H1 (cell line): ENCODE measurements at regions not wholly inside any gene's neighbourhood (a gene's known extent, or its start where the extent isn't known, plus 50 kb on each side); places are given as distances from the start of the nearest gene placed in this dataset.
A peak's percentile ranks its signal among the peaks of the same experiment; 100 is the strongest.

Source experiments
- CTCF ChIA-PET: fragments of 300-600 bp; sonication (Branson Sonifier 250); formaldehyde crosslinking; loops from one replicate; lab custom pipeline; 2021; ENCODE audit not compliant: partially characterized antibody; lab: Charles Lee
- POLR2A ChIA-PET: fragments of 300-600 bp; sonication (Branson Sonifier 250); formaldehyde crosslinking; loops from one replicate; lab custom pipeline; 2021; ENCODE audit warnings: inconsistent platforms; ENCODE audit not compliant: partially characterized antibody; lab: Charles Lee
- DNase-seq, 2 experiments: peaks; one replicate each; pipeline versions ENCODE4 v3.0.0 to v3.0.0-alpha.2; 2010 to 2022; ENCODE audit warnings: low spot score in 2 of 2, low read depth in 1 of 2, mixed read lengths in 1 of 2
- FAIRE-seq: peaks from 2 replicates; lab custom pipeline; 2011; peaks lifted over from hg19 to GRCh38; lab: Jason Lieb, UNC
- H2AFZ ChIP-seq: 2 replicates; pipeline ENCODE4 v1.8.1; 2012; ENCODE audit warnings: low read length, inconsistent platforms
- H2AK5ac ChIP-seq: 2 replicates; pipeline ENCODE4 v1.6.1; 2013; ENCODE audit warnings: low read depth, low read length
- H2BK120ac ChIP-seq: replicated peaks from 2 replicates; pipeline ENCODE3; 2013; ENCODE audit warnings: low read depth, low read length, inconsistent platforms
- H2BK12ac ChIP-seq: 2 replicates; pipeline ENCODE4 v1.6.1; 2013; ENCODE audit warnings: low read depth, low read length
- H2BK15ac ChIP-seq: 2 replicates; pipeline ENCODE4 v1.6.1; 2013; ENCODE audit warnings: low read length
- H2BK20ac ChIP-seq: 2 replicates; pipeline ENCODE4 v1.6.1; 2013; ENCODE audit warnings: low read length
- H2BK5ac ChIP-seq: 2 replicates; pipeline ENCODE4 v1.6.1; 2013; ENCODE audit warnings: low read depth, low read length
- H3K14ac ChIP-seq: 2 replicates; pipeline ENCODE4 v1.6.1; 2013; ENCODE audit warnings: inconsistent platforms; ENCODE audit not compliant: insufficient read length
- H3K18ac ChIP-seq: 2 replicates; pipeline ENCODE4 v1.6.1; 2013; ENCODE audit warnings: low read length; ENCODE audit errors: extremely low read depth
- H3K23ac ChIP-seq: 2 replicates; pipeline ENCODE4 v1.6.1; 2013; ENCODE audit warnings: inconsistent platforms; ENCODE audit not compliant: insufficient read length
- H3K23me2 ChIP-seq: 2 replicates; pipeline ENCODE4 v1.6.1; 2013; ENCODE audit warnings: low read depth, low read length
- H3K27ac ChIP-seq: 2 replicates; pipeline ENCODE4 v1.6.1; 2011; ENCODE audit warnings: low read depth, low read length, inconsistent platforms
- H3K27me3 ChIP-seq, 4 experiments: replicated peaks in 1 of 4; 1 replicate in 1 of 4; 2 replicates in 3 of 4; pipeline versions ENCODE4 v1.6.1 to v1.8.1; 2011 to 2013; ENCODE audit warnings: low read length in 3 of 4, mild to moderate bottlenecking in 3 of 4, inconsistent platforms in 2 of 4, mixed read lengths in 2 of 4, moderate library complexity in 1 of 4; ENCODE audit not compliant: control insufficient read depth in 3 of 4, insufficient read depth in 3 of 4; ENCODE audit errors: extremely low read depth in 1 of 4
- H3K36me3 ChIP-seq, 4 experiments: 2 replicates each; pipeline versions ENCODE4 v1.6.1 to v1.8.1; 2011 to 2013; ENCODE audit warnings: mild to moderate bottlenecking in 4 of 4, low read length in 3 of 4, moderate library complexity in 2 of 4, control low read depth in 1 of 4, inconsistent platforms in 1 of 4; ENCODE audit not compliant: insufficient read depth in 4 of 4, control insufficient read depth in 2 of 4
- H3K4ac ChIP-seq: replicated peaks from 2 replicates; pipeline ENCODE3; 2013; ENCODE audit warnings: low read length, low read depth, mixed read lengths, inconsistent platforms; ENCODE audit not compliant: insufficient read length
- H3K4me1 ChIP-seq, 4 experiments: replicated peaks in 1 of 4; 1 replicate in 1 of 4; 2 replicates in 3 of 4; pipeline versions ENCODE4 v1.6.1 to v1.8.1; 2011 to 2013; ENCODE audit warnings: low read length in 3 of 4, inconsistent platforms in 2 of 4, mixed read lengths in 1 of 4; ENCODE audit not compliant: insufficient read depth in 4 of 4, control insufficient read depth in 3 of 4
- H3K4me2 ChIP-seq, 2 experiments: 2 replicates each; pipeline versions ENCODE4 v1.6.1 to v1.8.1; 2011 to 2013; ENCODE audit warnings: low read depth in 2 of 2, low read length in 2 of 2, control low read depth in 1 of 2, inconsistent platforms in 1 of 2, mild to moderate bottlenecking in 1 of 2; ENCODE audit not compliant: insufficient read depth in 1 of 2
- H3K4me3 ChIP-seq, 4 experiments: fragments of 200-600, 300-600 bp in 1 of 4; sonication (generic), shearing (Covaris generic), sonication (Bioruptor Twin) in 1 of 4; 2 replicates each; pipeline versions ENCODE4 v1.5.1 to v1.8.1; 2011 to 2016; ENCODE audit warnings: low read length in 4 of 4, low read depth in 3 of 4, control low read depth in 2 of 4, inconsistent platforms in 2 of 4, mild to moderate bottlenecking in 2 of 4, mixed read lengths in 1 of 4, moderate library complexity in 1 of 4; ENCODE audit not compliant: insufficient read depth in 2 of 4; ENCODE audit errors: extremely low read depth in 1 of 4
- H3K56ac ChIP-seq: replicated peaks from 2 replicates; pipeline ENCODE3; 2013; ENCODE audit warnings: low read depth, mild to moderate bottlenecking, mixed read lengths, low read length, inconsistent platforms; ENCODE audit not compliant: insufficient read length
- H3K79me1 ChIP-seq: 2 replicates; pipeline ENCODE4 v1.6.1; 2013; ENCODE audit warnings: low read depth, low read length, control low read depth
- H3K79me2 ChIP-seq, 2 experiments: 2 replicates each; pipeline versions ENCODE4 v1.6.1 to v1.8.1; 2012 to 2013; ENCODE audit warnings: low read length in 2 of 2, mild to moderate bottlenecking in 2 of 2, inconsistent platforms in 1 of 2; ENCODE audit not compliant: insufficient read depth in 2 of 2, control insufficient read depth in 1 of 2
- H3K9ac ChIP-seq, 4 experiments: replicated peaks in 1 of 4; 1 replicate in 1 of 4; 2 replicates in 3 of 4; pipeline versions ENCODE4 v1.6.1 to v1.8.1; 2011 to 2013; ENCODE audit warnings: low read depth in 3 of 4, low read length in 3 of 4, control low read depth in 2 of 4, mild to moderate bottlenecking in 2 of 4, moderate library complexity in 2 of 4, inconsistent platforms in 1 of 4; ENCODE audit errors: extremely low read depth in 1 of 4
- H3K9me3 ChIP-seq, 2 experiments: 2 replicates each; pipeline versions ENCODE4 v1.6.1 to v1.8.1; 2012 to 2013; ENCODE audit warnings: mild to moderate bottlenecking in 2 of 2, moderate library complexity in 2 of 2, control low read depth in 1 of 2, inconsistent platforms in 1 of 2, low read depth in 1 of 2, low read length in 1 of 2, mixed read lengths in 1 of 2; ENCODE audit not compliant: insufficient read depth in 2 of 2
- H4K20me1 ChIP-seq, 2 experiments: replicated peaks in 1 of 2; 2 replicates each; pipeline versions ENCODE3 to v1.8.1; 2011 to 2013; ENCODE audit warnings: inconsistent platforms in 2 of 2, low read length in 2 of 2, mild to moderate bottlenecking in 1 of 2; ENCODE audit not compliant: insufficient read depth in 2 of 2, control insufficient read depth in 1 of 2
- H4K5ac ChIP-seq: 2 replicates; pipeline ENCODE4 v1.6.1; 2013; ENCODE audit warnings: low read length, low read depth, mixed read lengths, inconsistent platforms; ENCODE audit not compliant: insufficient read length
- H4K8ac ChIP-seq: 2 replicates; pipeline ENCODE4 v1.8.0; 2013; ENCODE audit warnings: mild to moderate bottlenecking, moderate library complexity, low read length, inconsistent platforms; ENCODE audit not compliant: insufficient read depth; ENCODE audit errors: extremely low read depth
- H4K91ac ChIP-seq: replicated peaks from 2 replicates; pipeline ENCODE3; 2013; ENCODE audit warnings: low read length, mixed read lengths, inconsistent platforms; ENCODE audit not compliant: insufficient read length
- HDAC6 ChIP-seq: IDR thresholded peaks from one replicate; pipeline ENCODE4 v1.7.1; 2012; ENCODE audit warnings: low read depth, mild to moderate bottlenecking, inconsistent platforms, low read length, moderate library complexity
- JUN ChIP-seq: IDR thresholded peaks from 2 replicates; pipeline ENCODE4 v1.6.1; 2011; ENCODE audit warnings: low read depth, mild to moderate bottlenecking, improper control_type of control experiment, low read length
- NRF1 ChIP-seq: IDR thresholded peaks from 2 replicates; pipeline ENCODE4 v1.6.1; 2011; ENCODE audit warnings: mild to moderate bottlenecking, low read depth, low read length, improper control_type of control experiment
- RBBP5 ChIP-seq: IDR thresholded peaks from 2 replicates; pipeline ENCODE4 v1.7.1; 2012; ENCODE audit warnings: low read depth, mild to moderate bottlenecking, inconsistent platforms, low read length, moderate library complexity, borderline replicate concordance
- TAF7 ChIP-seq: optimal IDR thresholded peaks from 2 replicates; pipeline ENCODE3; 2011; ENCODE audit warnings: low read depth, mild to moderate bottlenecking, inconsistent platforms, low read length, moderate library complexity, borderline replicate concordance
- TCF12 ChIP-seq: IDR thresholded peaks from 2 replicates; pipeline ENCODE4 v1.6.1; 2011; ENCODE audit warnings: low read depth, mild to moderate bottlenecking, low read length
- TEAD4 ChIP-seq: IDR thresholded peaks from 2 replicates; pipeline ENCODE4 v1.6.1; 2012; ENCODE audit warnings: low read depth, low read length, inconsistent platforms, mixed read lengths
- ZNF274 ChIP-seq: IDR thresholded peaks from 2 replicates; pipeline ENCODE4 v1.7.0; 2012; ENCODE audit warnings: low read length, borderline replicate concordance; ENCODE audit errors: extremely low read depth
- WGBS, 2 experiments: shearing (Covaris generic) in 1 of 2; methylation state at CpG; one replicate each; pipeline versions ENCODE4 v1.1.6 to v1.1.7; 2013 to 2015; ENCODE audit warnings: low lambda C conversion rate in 2 of 2, mixed read lengths in 2 of 2, inconsistent platforms in 1 of 2, low coverage in 1 of 2, missing lambda C conversion rate in 1 of 2; ENCODE audit not compliant: insufficient replicate concordance in 2 of 2, insufficient coverage in 1 of 2, insufficient read length in 1 of 2; ENCODE audit errors: extremely low coverage in 1 of 2, missing lambda C conversion rate in 1 of 2; 5-methylcytosine and 5-hydroxymethylcytosine counted together

DNA sequence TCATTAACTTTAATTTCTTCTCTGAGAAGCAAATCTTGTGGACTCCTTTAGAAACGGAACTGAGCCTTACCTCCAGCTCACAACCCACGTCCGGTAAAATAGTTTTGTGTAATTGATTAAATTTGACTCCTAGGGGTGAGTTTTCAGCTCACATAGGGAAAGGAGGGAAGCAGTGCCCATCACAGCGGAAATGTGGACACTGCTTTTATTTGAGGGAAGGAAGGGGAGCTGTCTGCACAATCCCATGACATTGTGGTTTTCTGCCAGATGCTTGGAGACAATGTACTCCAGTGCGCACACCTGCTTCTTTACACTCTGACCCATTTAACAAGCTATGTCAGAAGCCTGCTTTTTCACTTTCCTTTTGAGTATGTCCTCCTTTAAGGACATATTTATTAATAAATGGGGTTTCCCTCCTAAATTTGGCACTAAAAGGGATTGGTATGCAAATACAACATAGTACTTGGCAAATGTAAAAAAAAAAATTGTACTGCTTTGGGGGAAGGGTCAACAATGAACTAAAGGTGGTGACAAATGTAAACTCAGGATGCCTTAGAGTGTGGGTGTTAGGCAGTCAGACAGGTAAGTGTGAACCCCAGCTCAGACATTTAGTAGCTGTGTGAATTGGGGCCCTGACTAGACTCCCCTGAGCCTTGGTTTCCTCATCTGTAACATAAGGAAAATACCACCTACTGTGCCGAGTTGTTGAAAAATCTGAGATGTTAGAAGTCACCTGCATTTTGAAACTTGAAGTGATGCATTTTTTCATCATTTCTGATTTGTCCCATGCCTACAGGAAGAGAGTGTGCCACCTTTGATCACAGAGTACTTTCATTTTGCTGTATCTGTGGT, 90.2 kb upstream of the KLF6 start:
- CTCF ChIA-PET: interaction anchor here (0.7 kb wide), 1 partner anchor 11 kb away, joined by 3 read pairs; no protein-coding TSS in a partner anchor
- no peak overlapping the region for H3K14ac ChIP-seq
- H4K20me1 ChIP-seq: no peaks in the 10 kb centered on the region
- no peak for DNase-seq
- no peak overlapping the region for H2BK120ac ChIP-seq
- H2BK20ac ChIP-seq: no peak overlapping the region
- H3K4ac ChIP-seq: no peak overlapping the region
- peak overlapping the region; percentile 93; the same call in 1 of the 2 replicates for H2BK12ac ChIP-seq
- H3K4me3 ChIP-seq: no peak overlapping the region
- H3K18ac ChIP-seq: no peak overlapping the region
- no peak overlapping the region for H3K4me2 ChIP-seq
- H3K79me1 ChIP-seq: no peaks in the 10 kb centered on the region
- no peak overlapping the region; the same call in 1 of the 2 replicates for H2AK5ac ChIP-seq
- H2BK5ac ChIP-seq: no peak overlapping the region
- no peak overlapping the region for H4K5ac ChIP-seq
- no peak overlapping the region for H2AFZ ChIP-seq
- WGBS, 2 experiments: 76% methylated on average over 6 of the region's 6 CpGs; no CpG with 5 or more reads in 1 of the 2 experiments
- POLR2A ChIA-PET: interaction anchor here (1.1 to 1.6 kb wide), 2 partner anchors 8 to 11 kb away, joined by 3 to 4 read pairs; no protein-coding TSS in a partner anchor
- H3K79me2 ChIP-seq: no peaks in the 10 kb centered on the region
- H3K9ac ChIP-seq: no peak overlapping the region
- FAIRE-seq: no peak
- H3K9me3 ChIP-seq: no peaks in the 10 kb centered on the region
- no peaks in the 10 kb centered on the region for H3K27me3 ChIP-seq
- peaks cover 0 to 3% (median 1%) of the 10 kb centered on the region in 4 experiments; a peak in 1 of 7 replicates for H3K4me1 ChIP-seq
- H4K8ac ChIP-seq: no peak overlapping the region
- H2BK15ac ChIP-seq: no peak overlapping the region
- no peaks in the 10 kb centered on the region for H3K36me3 ChIP-seq
- H3K23me2 ChIP-seq: no peaks in the 10 kb centered on the region
- no peak overlapping the region for H4K91ac ChIP-seq
- no peak overlapping the region for H3K27ac ChIP-seq
- no peak overlapping the region for H3K23ac ChIP-seq
- no peak overlapping the region for H3K56ac ChIP-seq
- TF ChIP-seq TAF7 (no peak), HDAC6 (no peak), TCF12 (no peak), RBBP5 (no peak), NRF1 (no peak), JUN (no peak), TEAD4 (no peak), ZNF274 (no peak)
